Subcutaneous abdominal adipose tissue (tissue), 5 donors: ENCODE measurements at regions not wholly inside any gene's neighbourhood (a gene's known extent, or its start where the extent isn't known, plus 50 kb on each side); places are given as distances from the start of the nearest gene placed in this dataset.

Source experiments
- H3K27ac ChIP-seq: one replicate; pipeline ENCODE4 v1.7.0; 2013; ENCODE audit warnings: low read depth, mild to moderate bottlenecking, inconsistent platforms, low read length, moderate library complexity
- H3K27me3 ChIP-seq, 5 donors: one replicate each; pipeline ENCODE4 v1.7.0; 2013; ENCODE audit warnings: low read length in 5 of 5, inconsistent platforms in 1 of 5; ENCODE audit not compliant: control insufficient read depth in 5 of 5, insufficient read depth in 4 of 5
- H3K36me3 ChIP-seq, 5 donors: one replicate each; pipeline ENCODE4 v1.7.0; 2013; ENCODE audit warnings: low read length in 5 of 5; ENCODE audit not compliant: control insufficient read depth in 5 of 5, insufficient read depth in 5 of 5
- H3K4me1 ChIP-seq, 5 donors: one replicate each; pipeline ENCODE4 v1.7.0; 2013; ENCODE audit warnings: low read length in 5 of 5, mild to moderate bottlenecking in 3 of 5, moderate library complexity in 1 of 5; ENCODE audit not compliant: control insufficient read depth in 5 of 5, insufficient read depth in 5 of 5
- H3K4me3 ChIP-seq, 5 donors: one replicate each; pipeline ENCODE4 v1.7.0; 2013; ENCODE audit warnings: low read length in 5 of 5, low read depth in 1 of 5
- H3K9ac ChIP-seq, 5 donors: one replicate each; pipeline ENCODE4 v1.7.0; 2013; ENCODE audit warnings: low read length in 5 of 5, mild to moderate bottlenecking in 4 of 5, moderate library complexity in 3 of 5
- H3K9me3 ChIP-seq, 5 donors: one replicate each; pipeline ENCODE4 v1.7.0; 2013; ENCODE audit warnings: low read length in 5 of 5; ENCODE audit not compliant: control insufficient read depth in 5 of 5
- donor health status: healthy.
- donor health status: healthy.
- donor health status: healthy.
- donor health status: healthy.
- donor health status: healthy.

DNA sequence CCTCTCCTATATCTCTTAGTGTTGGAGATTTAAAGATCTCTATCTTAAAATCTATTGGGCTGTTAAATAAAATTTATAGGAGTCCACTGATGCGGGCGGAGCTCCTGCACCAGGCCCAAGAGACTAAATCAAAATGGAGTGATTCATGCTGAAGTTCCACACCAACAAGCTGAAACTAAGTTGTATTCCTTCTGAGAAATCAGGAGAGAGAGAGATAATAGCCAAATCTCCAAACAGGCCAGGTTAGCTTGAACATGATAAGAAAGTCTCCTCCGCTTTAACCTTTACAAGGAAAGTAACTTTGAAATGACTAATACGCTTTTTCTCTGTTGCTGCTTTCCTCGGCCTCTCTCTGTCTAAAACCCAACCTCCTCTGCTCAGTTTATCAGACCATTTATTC is 241.9 kb upstream of the NBEA start:
- no peak overlapping the region for H3K27ac ChIP-seq
- peaks cover 0 to 10% (median 0%) of the 10 kb centered on the region in 5 donors for H3K4me1 ChIP-seq
- no peak overlapping the region for H3K4me3 ChIP-seq
- no peaks in the 10 kb centered on the region for H3K9me3 ChIP-seq
- H3K36me3 ChIP-seq = no peaks in the 10 kb centered on the region
- no peaks in the 10 kb centered on the region for H3K27me3 ChIP-seq
- H3K9ac ChIP-seq = no peak overlapping the region

DNA sequence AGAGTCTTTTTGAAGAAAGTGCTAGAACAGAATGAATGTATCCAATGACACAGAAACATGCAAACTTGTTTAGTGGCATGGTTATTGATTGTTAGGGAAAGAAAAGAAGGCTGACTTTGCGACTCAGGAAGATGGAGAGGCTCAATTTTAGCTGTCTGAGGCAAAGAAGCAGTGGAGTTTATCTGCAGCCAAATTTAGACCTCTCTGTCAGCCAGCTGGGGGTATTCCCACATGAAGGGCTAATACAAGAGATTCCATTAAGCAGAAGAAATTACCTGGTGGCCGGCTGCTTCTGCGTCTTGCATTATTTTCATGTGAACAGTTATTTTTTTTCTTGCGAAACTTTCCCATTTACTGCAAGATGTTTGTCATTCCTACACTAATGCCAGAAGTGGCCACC is 240.2 kb upstream of the NBEA start:
- Histone ChIP-seq H3K4me3 (no peak overlapping the region), H3K36me3 (no peaks in the 10 kb centered on the region), H3K4me1 (peaks cover 0 to 10% (median 0%) of the 10 kb centered on the region in 5 donors), H3K27ac (no peak overlapping the region), H3K9ac (no peak overlapping the region), H3K9me3 (no peaks in the 10 kb centered on the region), H3K27me3 (no peaks in the 10 kb centered on the region)

DNA sequence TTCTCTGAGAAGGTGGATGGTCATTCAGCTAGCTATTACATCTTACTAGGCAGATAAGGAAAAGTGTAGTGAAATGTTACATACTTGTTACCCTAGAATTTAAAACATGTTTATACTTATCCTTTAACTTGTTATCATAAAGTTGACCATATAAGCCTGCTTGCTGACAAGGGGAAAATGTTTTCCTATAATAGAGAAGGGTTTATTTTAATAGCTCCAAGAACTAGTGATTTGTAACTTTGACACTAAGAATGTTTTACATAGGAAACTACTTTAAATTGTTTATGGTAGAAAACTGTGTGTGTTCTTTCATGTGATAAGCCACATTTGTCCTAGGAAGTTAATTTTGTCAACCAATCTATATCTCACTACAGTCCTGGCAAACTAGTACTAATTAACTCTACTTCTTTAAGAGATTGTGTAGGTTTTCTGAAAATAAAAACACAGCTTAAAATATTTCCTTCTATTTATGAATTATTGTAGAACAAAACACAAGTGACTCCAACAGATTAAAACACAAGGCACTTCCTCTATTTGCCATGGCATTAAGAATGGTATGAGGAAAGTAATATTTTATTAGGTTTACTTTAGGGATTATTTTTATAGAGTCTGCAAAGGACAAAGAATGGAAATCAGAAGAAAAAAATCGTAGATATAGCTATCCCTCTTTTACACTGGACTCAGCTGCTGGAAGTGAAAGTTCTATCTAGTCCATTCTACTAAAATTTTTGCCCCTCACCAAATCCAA is 233.3 kb upstream of the NBEA start:
- H3K36me3 ChIP-seq = no peaks in the 10 kb centered on the region

DNA sequence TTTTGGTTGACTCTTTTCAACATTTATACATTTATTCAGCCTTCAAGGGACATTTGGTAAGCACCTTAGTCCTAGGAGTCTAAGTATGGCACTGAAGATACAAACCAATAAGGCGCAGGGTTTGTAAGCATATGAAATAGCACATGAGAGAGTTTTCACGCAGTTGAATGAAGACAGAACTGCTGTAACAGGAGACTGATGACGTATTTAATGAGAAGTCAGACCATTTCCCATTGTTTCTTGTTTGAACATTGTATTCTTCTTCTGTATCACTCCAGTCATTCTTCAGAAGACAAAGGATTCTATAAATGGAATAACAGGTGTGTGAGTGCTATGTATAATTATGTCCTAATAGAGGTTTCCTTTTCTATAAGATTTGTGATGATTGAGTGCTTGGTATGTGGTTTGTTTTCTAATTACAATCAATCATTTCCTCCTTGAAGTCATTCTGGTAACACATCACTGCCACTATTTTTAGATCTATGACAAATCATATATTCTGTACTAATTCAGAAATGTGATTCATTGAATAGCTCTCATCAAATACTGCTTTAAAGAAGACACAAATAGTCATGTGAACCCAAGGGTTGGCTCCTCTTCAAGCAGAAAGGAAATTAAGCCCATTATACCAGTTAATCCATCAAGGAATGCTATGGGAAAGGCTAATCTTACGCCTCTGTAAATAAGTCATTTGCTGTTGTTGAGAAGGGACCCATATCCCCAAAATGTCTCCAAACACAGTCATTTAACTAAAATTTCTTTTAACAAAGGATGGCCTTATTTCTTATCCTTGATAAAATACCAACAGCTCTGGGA is 222.8 kb upstream of the NBEA start:
- H3K9ac ChIP-seq = no peak overlapping the region
- H3K9me3 ChIP-seq = peaks cover 0 to 6% (median 4%) of the 10 kb centered on the region in 5 donors
- H3K27me3 ChIP-seq = no peaks in the 10 kb centered on the region
- no peaks in the 10 kb centered on the region for H3K36me3 ChIP-seq
- H3K4me3 ChIP-seq = no peak overlapping the region
- H3K27ac ChIP-seq = no peak overlapping the region
- no peaks in the 10 kb centered on the region for H3K4me1 ChIP-seq

More for the DNA sequence above, 233.3 kb upstream of the NBEA start:
- Histone ChIP-seq H3K4me3 (no peak overlapping the region), H3K27ac (no peak overlapping the region), H3K27me3 (no peaks in the 10 kb centered on the region), H3K9ac (no peak overlapping the region), H3K4me1 (no peaks in the 10 kb centered on the region), H3K9me3 (peaks cover 0 to 2% (median 0%) of the 10 kb centered on the region in 5 donors)

DNA sequence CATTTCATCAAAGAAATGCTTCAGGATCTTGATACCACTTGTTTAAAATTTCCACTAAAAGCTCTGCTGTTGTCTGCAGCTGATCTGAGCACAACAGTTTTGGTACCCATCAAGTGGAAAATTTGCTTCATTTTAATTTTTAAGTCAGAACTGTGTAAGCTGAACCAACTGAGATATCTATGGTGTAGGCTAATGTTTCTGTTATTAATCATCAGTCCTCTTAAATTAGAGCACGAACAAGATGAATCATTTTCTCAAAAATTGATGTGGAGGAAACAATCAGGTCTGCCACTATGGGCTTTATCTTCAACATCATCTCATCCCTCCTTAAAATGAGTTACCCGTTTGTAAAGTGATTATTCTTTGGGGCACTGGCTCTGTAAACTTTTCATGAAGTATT is 221.5 kb upstream of the NBEA start:
- no peaks in the 10 kb centered on the region for H3K36me3 ChIP-seq
- no peak overlapping the region for H3K4me3 ChIP-seq
- H3K9ac ChIP-seq = no peak overlapping the region
- peaks cover 0 to 6% (median 4%) of the 10 kb centered on the region in 5 donors for H3K9me3 ChIP-seq
- no peak overlapping the region for H3K27ac ChIP-seq
- H3K27me3 ChIP-seq = no peaks in the 10 kb centered on the region
- H3K4me1 ChIP-seq = no peaks in the 10 kb centered on the region

DNA sequence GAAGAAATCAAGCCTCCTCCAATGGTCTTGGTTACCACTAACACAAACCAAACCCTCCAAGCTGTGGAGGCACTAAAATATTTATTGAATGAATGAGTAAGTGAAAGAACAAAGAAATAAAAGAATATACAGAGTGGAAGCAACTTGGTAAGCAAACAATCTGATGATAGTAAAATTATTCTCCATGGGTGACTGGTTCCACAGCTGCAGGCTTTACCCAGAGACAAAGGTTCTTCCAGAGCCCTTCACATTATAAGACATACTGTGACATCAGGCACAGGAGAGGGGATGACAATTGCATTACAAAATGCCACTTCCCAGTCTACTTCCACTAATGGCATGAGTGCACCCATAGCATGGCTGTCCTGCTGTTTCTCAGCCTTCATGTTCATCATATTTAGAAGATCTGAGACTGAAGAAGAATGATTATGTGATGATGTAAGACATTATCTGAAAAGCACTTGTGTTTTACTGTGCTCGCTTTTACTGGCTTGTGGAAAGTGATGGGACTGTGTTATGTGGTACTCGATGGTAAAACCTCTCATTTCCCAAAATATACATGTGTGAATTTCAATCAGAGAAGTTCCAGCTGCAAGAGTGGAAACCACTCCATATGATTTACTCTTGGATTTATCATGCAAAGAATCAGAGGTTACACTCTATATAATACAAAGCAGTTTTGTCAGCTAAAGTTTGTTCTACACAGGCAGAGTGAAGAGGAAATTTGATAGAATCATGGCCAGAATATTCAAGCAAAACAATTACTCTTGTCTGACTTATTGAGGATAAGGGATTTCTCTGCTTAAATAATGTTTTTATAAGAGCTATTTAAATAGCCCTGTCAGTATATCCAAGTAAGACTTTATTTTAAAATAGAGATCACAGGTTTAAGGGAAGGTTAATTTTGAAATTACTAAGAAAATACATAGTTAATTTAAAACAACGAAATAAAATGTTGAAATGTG is 220.2 kb upstream of the NBEA start:
- peaks cover 0 to 6% (median 4%) of the 10 kb centered on the region in 5 donors for H3K9me3 ChIP-seq
- H3K27ac ChIP-seq = no peak overlapping the region
- no peak overlapping the region for H3K9ac ChIP-seq
- H3K4me3 ChIP-seq = no peak overlapping the region
- H3K4me1 ChIP-seq = no peaks in the 10 kb centered on the region
- no peaks in the 10 kb centered on the region for H3K36me3 ChIP-seq
- H3K27me3 ChIP-seq = no peaks in the 10 kb centered on the region

DNA sequence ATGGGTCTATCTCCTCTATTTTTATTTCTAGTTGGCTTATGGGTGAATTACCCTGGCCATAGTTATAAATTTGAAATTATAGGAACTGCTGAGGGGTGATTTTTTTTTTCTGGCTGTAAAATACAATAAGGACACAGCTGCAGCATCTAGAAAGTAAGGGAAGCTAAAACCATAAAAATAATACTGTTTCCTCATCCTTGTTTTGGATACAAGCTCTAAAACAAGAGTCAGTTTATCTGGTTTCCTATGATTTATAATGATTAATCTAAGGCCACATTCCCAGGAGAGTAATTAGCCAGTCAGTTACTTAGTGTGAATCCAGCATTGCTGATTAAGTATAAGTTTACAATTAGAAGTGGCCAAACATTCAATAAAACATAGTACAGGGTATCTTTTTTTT is 219.1 kb upstream of the NBEA start:
- no peak overlapping the region for H3K4me3 ChIP-seq
- no peak overlapping the region for H3K27ac ChIP-seq
- peaks cover 0 to 6% (median 4%) of the 10 kb centered on the region in 5 donors for H3K9me3 ChIP-seq
- H3K9ac ChIP-seq = no peak overlapping the region
- H3K36me3 ChIP-seq = no peaks in the 10 kb centered on the region
- H3K27me3 ChIP-seq = no peaks in the 10 kb centered on the region
- no peaks in the 10 kb centered on the region for H3K4me1 ChIP-seq

DNA sequence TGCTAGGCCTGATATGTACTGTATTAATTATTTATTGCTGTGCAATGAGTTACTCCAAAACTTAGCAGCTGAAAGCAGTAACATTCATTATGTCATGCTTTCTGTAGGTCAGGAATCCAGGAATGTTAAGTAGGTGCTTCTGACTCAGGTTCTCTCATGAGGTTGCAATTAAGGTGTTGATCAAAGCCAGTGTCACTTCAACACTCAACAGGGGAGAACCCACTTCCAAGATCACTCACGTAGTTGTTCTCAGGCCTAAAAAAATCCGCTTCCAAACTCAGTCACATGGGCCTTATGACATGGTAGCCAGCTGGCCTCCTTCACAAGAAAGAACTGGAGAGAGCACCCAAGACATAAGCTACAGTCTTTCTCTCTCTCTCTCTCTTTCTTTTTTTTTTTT is 211.1 kb upstream of the NBEA start:
- Histone ChIP-seq H3K9ac (no peak overlapping the region), H3K4me1 (peaks cover 0 to 5% (median 0%) of the 10 kb centered on the region in 5 donors), H3K9me3 (no peaks in the 10 kb centered on the region), H3K27ac (no peak overlapping the region), H3K4me3 (no peak overlapping the region), H3K36me3 (no peaks in the 10 kb centered on the region), H3K27me3 (no peaks in the 10 kb centered on the region)

DNA sequence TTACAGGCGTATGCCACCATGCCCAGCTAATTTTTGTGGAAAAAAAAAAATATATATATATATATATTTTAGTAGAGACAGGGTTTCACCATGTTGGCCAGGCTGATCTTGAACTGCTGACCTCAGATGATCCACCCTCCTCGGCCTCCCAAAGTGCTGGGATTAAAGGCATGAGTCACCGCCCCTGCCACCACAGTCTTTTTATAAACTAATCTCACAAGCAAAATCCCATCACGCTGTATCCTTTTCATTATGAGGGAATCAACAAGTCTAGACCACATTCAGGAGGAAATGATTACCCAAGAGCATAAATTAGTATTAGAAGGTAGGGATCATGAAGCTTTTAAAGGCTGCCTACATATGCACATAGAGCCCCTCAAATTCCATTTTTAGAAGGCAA is 210.6 kb upstream of the NBEA start:
- H3K27ac ChIP-seq = no peak overlapping the region
- H3K9ac ChIP-seq = no peak overlapping the region
- H3K9me3 ChIP-seq = no peaks in the 10 kb centered on the region
- peaks cover 0 to 5% (median 0%) of the 10 kb centered on the region in 5 donors for H3K4me1 ChIP-seq
- H3K27me3 ChIP-seq = no peaks in the 10 kb centered on the region
- no peak overlapping the region for H3K4me3 ChIP-seq
- no peaks in the 10 kb centered on the region for H3K36me3 ChIP-seq
